PC-3 (cell line): ENCODE measurements at regions not wholly inside any gene's neighbourhood (a gene's known extent, or its start where the extent isn't known, plus 50 kb on each side); places are given as distances from the start of the nearest gene placed in this dataset.

Experiments
- ATAC-seq: fragments of 200-7000 bp; cut with Tn5 transposase; 2 replicates; pipeline ENCODE4 v1.9.1; 2020; ENCODE audit warnings: mild to moderate bottlenecking, moderate library complexity
- BruUV-seq: library from RNA; stranded (reverse); fragments of 400-500 nt; replicated peaks from 2 replicates; lab custom pipeline; 2021; lab: Mats Ljungman, UMichigan
- CTCF ChIA-PET: fragments of 300-600 bp; sonication (Branson Sonifier 250); formaldehyde crosslinking; loops from one replicate; lab custom pipeline; 2022; ENCODE audit warnings: antibody characterized with exemption; lab: Charles Lee
- POLR2A ChIA-PET: fragments of 300-600 bp; sonication (Branson Sonifier 250); formaldehyde crosslinking; loops from one replicate; lab custom pipeline; 2022; ENCODE audit warnings: antibody characterized with exemption; ENCODE audit not compliant: unreplicated experiment; lab: Charles Lee
- DNase-seq: peaks from one replicate; pipeline ENCODE4 v3.0.0-alpha.2; 2015
- H2AFZ ChIP-seq: fragments of 300-600 bp; sonication (generic); 2 replicates; pipeline ENCODE4 v1.6.0; 2016; ENCODE audit warnings: antibody characterized with exemption, low read length
- H3F3A ChIP-seq: fragments of 300-600 bp; sonication (generic); one replicate; pipeline ENCODE4 v1.6.0; 2017; ENCODE audit warnings: antibody characterized with exemption, low read length, control low read depth, mild to moderate bottlenecking; ENCODE audit not compliant: unreplicated experiment
- H3K27ac ChIP-seq: fragments of 300-600 bp; sonication (generic); 2 replicates; pipeline ENCODE4 v1.5.1; 2016; ENCODE audit warnings: mild to moderate bottlenecking, low read length
- H3K27me3 ChIP-seq: fragments of 300-600 bp; sonication (generic); 2 replicates; pipeline ENCODE4 v1.6.1; 2016; ENCODE audit warnings: low read length, mixed read lengths
- H3K36me3 ChIP-seq: fragments of 300-600 bp; sonication (generic); 2 replicates; pipeline ENCODE4 v1.6.1; 2016; ENCODE audit warnings: low read depth, mixed run types, low read length, mixed read lengths
- H3K4me1 ChIP-seq: fragments of 300-600 bp; sonication (generic); 2 replicates; pipeline ENCODE4 v1.5.1; 2016; ENCODE audit warnings: low read length; ENCODE audit not compliant: insufficient read depth
- H3K4me2 ChIP-seq: fragments of 300-600 bp; sonication (generic); 2 replicates; pipeline ENCODE4 v1.6.0; 2016; ENCODE audit warnings: low read length
- H3K4me3 ChIP-seq: fragments of 300-600 bp; sonication (generic); 2 replicates; pipeline ENCODE4 v1.5.1; 2016; ENCODE audit warnings: mild to moderate bottlenecking, low read length, mixed read lengths
- H3K79me2 ChIP-seq: fragments of 300-600 bp; sonication (generic); 2 replicates; pipeline ENCODE4 v1.6.1; 2017; ENCODE audit warnings: low read length, mixed read lengths
- H3K9ac ChIP-seq: fragments of 300-600 bp; sonication (generic); 2 replicates; pipeline ENCODE4 v1.6.0; 2016; ENCODE audit warnings: mild to moderate bottlenecking, low read length
- H3K9me2 ChIP-seq: fragments of 300-600 bp; sonication (generic); replicated peaks from 2 replicates; pipeline ENCODE4 v1.6.1; 2016; ENCODE audit warnings: mixed run types, low read length, mixed read lengths
- H3K9me3 ChIP-seq: fragments of 300-600 bp; sonication (generic); 2 replicates; pipeline ENCODE4 v1.6.1; 2016; ENCODE audit warnings: low read length, mixed read lengths
- H4K20me1 ChIP-seq: fragments of 300-600 bp; sonication (generic); 2 replicates; pipeline ENCODE4 v1.6.1; 2016; ENCODE audit warnings: low read length, mixed read lengths
- CTCF ChIP-seq: fragments of 300-600 bp; sonication (generic); conservative IDR thresholded peaks from 2 replicates; pipeline ENCODE4 v1.5.1; 2017; ENCODE audit warnings: antibody characterized with exemption, low read depth, mild to moderate bottlenecking, low read length
- EZH2 ChIP-seq: fragments of 300-600 bp; sonication (generic); IDR thresholded peaks from one replicate; pipeline ENCODE4 v1.6.1; 2017; ENCODE audit warnings: antibody characterized with exemption, mild to moderate bottlenecking, low read length; ENCODE audit not compliant: unreplicated experiment
- EZH2phosphoT487 ChIP-seq: fragments of 300-600 bp; sonication (generic); IDR thresholded peaks from 2 replicates; pipeline ENCODE4 v1.6.1; 2018; ENCODE audit warnings: mild to moderate bottlenecking, antibody characterized with exemption, low read length, borderline replicate concordance
- intact Hi-C: fragments of 100-400 bp; cut with micrococcal nuclease; formaldehyde crosslinking; loops from 2 replicates; pipeline ENCODE4 v1.9.0; 2023

GRCh38 chr4:121256887-121257466, 92.9 kb upstream of the TNIP3 start:
- Histone ChIP-seq H3K27ac (no peak overlapping the region), H3K4me1 (no peaks in the 10 kb centered on the region), H3K9me3 (no peaks in the 10 kb centered on the region), H3F3A (no peaks in the 10 kb centered on the region), H4K20me1 (no peaks in the 10 kb centered on the region), H3K27me3 (no peaks in the 10 kb centered on the region), H3K4me3 (no peak overlapping the region), H3K79me2 (no peaks in the 10 kb centered on the region), H3K9ac (no peak overlapping the region), H3K36me3 (no peaks in the 10 kb centered on the region), H3K4me2 (no peak overlapping the region), H3K9me2 (no peaks in the 10 kb centered on the region), H2AFZ (no peak overlapping the region)
- no peak for ATAC-seq
- TF ChIP-seq EZH2phosphoT487 (no peak), CTCF (no peak), EZH2 (no peak)
- no peak for DNase-seq
- CTCF ChIA-PET, result no interaction called here
- BruUV-seq, result no TSS peak
- intact Hi-C loops, result no loop called here
- POLR2A ChIA-PET, result no interaction called here

- H4K20me1 ChIP-seq, result no peaks in the 10 kb centered on the region
- ATAC-seq (no peak), DNase-seq (peak; percentile 57)
- H3K9me3 ChIP-seq, result no peaks in the 10 kb centered on the region
- no peak overlapping the region for H3K9ac ChIP-seq
- TF ChIP-seq EZH2phosphoT487 (no peak), EZH2 (no peak), CTCF (no peak)
- no peak overlapping the region for H2AFZ ChIP-seq
- no peaks in the 10 kb centered on the region for H3K27me3 ChIP-seq
- no TSS peak for BruUV-seq
- no peaks in the 10 kb centered on the region for H3F3A ChIP-seq
- intact Hi-C loops, result no loop called here
- H3K27ac ChIP-seq, result no peak overlapping the region
- POLR2A ChIA-PET, result no interaction called here
- H3K9me2 ChIP-seq, result no peaks in the 10 kb centered on the region
- no peak overlapping the region for H3K4me3 ChIP-seq
- no peaks in the 10 kb centered on the region for H3K79me2 ChIP-seq
- no peak overlapping the region for H3K4me2 ChIP-seq
- no peaks in the 10 kb centered on the region for H3K36me3 ChIP-seq
- no peaks in the 10 kb centered on the region for H3K4me1 ChIP-seq
- CTCF ChIA-PET, result no interaction called here
These were observed 92.0 kb upstream of the TNIP3 start for GRCh38 chr4:121255986-121256750.

- DNase-seq, result no peak
- Histone ChIP-seq H3K9ac (no peak overlapping the region), H3K4me1 (no peaks in the 10 kb centered on the region), H3K9me3 (no peaks in the 10 kb centered on the region), H3K4me3 (no peak overlapping the region), H3K27me3 (peaks cover 3% of the 10 kb centered on the region; the same call in 1 of the 2 replicates), H3K36me3 (no peaks in the 10 kb centered on the region), H3K79me2 (no peaks in the 10 kb centered on the region), H2AFZ (no peak overlapping the region), H3K9me2 (no peaks in the 10 kb centered on the region), H3K4me2 (no peak overlapping the region), H3F3A (no peaks in the 10 kb centered on the region), H4K20me1 (no peaks in the 10 kb centered on the region), H3K27ac (no peak overlapping the region)
- CTCF ChIA-PET, result no interaction called here
- no TSS peak for BruUV-seq
- ATAC-seq, result no peak
- intact Hi-C loops, result loop anchor here (2.0 to 5.0 kb wide), 3 partner anchors 537 to 1182 kb away; no protein-coding TSS in a partner anchor
- POLR2A ChIA-PET, result no interaction called here
- no peak for TF ChIP-seq EZH2
- TF ChIP-seq CTCF, result no peak
- no peak for TF ChIP-seq EZH2phosphoT487
These were observed 89.8 kb upstream of the TNIP3 start for GRCh38 chr4:121253961-121254360.
